ENCODE measurements at regions not wholly inside any gene's neighbourhood (a gene's known extent, or its start where the extent isn't known, plus 50 kb on each side); places are given as distances from the start of the nearest gene placed in this dataset.

DNA sequence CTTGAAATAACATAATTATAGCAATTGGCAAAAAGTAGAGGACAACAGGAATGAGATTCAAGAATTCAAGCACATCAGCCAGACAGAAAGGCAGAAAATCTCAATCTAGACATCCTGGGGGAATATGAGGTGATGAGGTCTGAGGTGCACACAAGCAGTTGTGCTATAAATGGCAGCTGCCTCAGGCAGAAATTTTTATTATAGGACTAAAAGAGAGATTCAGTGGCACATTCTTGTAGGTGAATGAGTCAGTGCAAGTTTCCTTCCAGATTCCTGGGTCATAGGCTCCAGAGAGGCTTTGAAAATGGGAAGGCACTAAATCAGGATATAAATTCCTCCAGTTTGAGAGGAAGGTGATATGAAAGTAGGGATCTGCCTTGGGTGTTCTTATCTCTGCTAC is 127.2 kb upstream of the THSD7B start:
- Mint-ChIP-seq H3K27ac (ENCODE audit: unreplicated experiment) (no peak overlapping the region), H3K9me3 (ENCODE audit: unreplicated experiment) (no peaks in the 10 kb centered on the region), H3K4me3 (ENCODE audit: unreplicated experiment) (no peak overlapping the region), H3K36me3 (ENCODE audit: unreplicated experiment) (no peaks in the 10 kb centered on the region), H3K27me3 (ENCODE audit: unreplicated experiment) (no peaks in the 10 kb centered on the region), H3K4me1 (ENCODE audit: unreplicated experiment) (no peaks in the 10 kb centered on the region)
- TF ChIP-seq, protein P1, sequence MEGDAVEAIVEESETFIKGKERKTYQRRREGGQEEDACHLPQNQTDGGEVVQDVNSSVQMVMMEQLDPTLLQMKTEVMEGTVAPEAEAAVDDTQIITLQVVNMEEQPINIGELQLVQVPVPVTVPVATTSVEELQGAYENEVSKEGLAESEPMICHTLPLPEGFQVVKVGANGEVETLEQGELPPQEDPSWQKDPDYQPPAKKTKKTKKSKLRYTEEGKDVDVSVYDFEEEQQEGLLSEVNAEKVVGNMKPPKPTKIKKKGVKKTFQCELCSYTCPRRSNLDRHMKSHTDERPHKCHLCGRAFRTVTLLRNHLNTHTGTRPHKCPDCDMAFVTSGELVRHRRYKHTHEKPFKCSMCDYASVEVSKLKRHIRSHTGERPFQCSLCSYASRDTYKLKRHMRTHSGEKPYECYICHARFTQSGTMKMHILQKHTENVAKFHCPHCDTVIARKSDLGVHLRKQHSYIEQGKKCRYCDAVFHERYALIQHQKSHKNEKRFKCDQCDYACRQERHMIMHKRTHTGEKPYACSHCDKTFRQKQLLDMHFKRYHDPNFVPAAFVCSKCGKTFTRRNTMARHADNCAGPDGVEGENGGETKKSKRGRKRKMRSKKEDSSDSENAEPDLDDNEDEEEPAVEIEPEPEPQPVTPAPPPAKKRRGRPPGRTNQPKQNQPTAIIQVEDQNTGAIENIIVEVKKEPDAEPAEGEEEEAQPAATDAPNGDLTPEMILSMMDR (IDR thresholded peaks at IDR 0.05), result no peak
- DNase-seq (ENCODE audit: extremely low spot score, unreplicated experiment), result no peak

DNA sequence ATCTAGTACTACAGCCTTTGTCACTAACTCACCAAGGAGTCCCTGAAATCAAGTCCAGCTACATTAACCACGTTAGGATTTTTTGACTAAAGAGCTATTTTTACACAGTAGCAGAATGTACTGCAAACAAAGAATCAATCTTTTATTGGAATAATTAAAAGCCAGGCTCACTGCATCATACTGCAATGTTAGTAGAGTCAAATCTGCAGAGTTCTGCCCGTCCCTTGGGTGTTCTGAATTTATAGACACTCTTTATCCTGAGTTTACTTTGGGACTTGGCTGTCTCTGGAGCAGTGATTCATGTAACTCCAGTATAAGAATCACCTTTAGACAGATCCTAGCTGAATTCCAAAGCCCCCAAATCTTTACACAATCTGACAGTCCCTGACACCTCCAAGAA is 127.9 kb upstream of the THSD7B start:
- H3K4me3 Mint-ChIP-seq (ENCODE audit: unreplicated experiment), result no peak overlapping the region
- no peaks in the 10 kb centered on the region for H3K9me3 Mint-ChIP-seq (ENCODE audit: unreplicated experiment)
- H3K4me1 Mint-ChIP-seq (ENCODE audit: unreplicated experiment), result no peaks in the 10 kb centered on the region
- DNase-seq (ENCODE audit: extremely low spot score, unreplicated experiment), result no peak
- H3K36me3 Mint-ChIP-seq (ENCODE audit: unreplicated experiment), result no peaks in the 10 kb centered on the region
- TF ChIP-seq, protein P1 (IDR thresholded peaks at IDR 0.05), result no peak
- no peaks in the 10 kb centered on the region for H3K27me3 Mint-ChIP-seq (ENCODE audit: unreplicated experiment)
- no peak overlapping the region for H3K27ac Mint-ChIP-seq (ENCODE audit: unreplicated experiment)

DNA sequence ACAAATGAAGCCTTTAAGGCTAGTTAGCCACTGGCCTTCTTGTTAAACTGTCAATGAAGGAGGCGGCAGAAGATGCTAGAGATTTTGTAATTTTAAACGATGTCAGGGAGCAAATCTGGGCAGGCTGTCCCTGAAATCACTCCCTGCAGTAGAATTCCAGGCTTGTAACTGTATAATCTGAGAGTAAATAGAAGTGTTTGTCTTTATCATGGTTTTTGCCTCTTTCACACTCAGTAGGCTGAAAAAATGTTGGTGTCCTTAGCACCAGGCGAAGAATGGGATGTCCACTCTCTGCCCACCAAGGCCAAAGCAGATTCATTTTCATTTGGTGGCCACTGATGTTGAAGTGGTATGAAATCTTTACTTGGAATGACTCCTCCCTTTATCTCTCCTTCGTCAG is 136.9 kb upstream of the THSD7B start:
- Mint-ChIP-seq H3K36me3 (ENCODE audit: unreplicated experiment) (no peaks in the 10 kb centered on the region), H3K9me3 (ENCODE audit: unreplicated experiment) (no peaks in the 10 kb centered on the region), H3K27me3 (ENCODE audit: unreplicated experiment) (no peaks in the 10 kb centered on the region)

DNA sequence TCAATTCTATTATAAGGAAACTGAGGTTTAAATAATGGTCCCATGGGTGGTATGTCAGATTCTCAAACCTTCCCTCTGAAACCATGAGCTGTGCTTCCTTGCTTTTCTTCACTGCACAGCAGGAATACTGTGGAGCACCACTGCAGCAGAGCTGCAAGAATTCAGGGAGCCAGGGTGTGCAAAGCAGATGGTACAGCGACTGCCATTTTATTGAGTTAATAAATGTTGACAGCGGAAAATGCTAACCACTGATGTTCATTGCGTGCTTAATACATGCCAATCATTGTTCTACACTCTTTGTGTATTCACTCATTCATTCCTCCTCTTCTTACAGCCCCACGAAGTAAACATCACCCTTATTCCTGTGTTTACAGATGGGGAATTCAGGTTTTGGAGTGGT is 152.2 kb upstream of the THSD7B start:
- TF ChIP-seq, protein P1 (IDR thresholded peaks at IDR 0.05), result no peak
- H3K9me3 Mint-ChIP-seq (ENCODE audit: unreplicated experiment), result peaks cover 20% of the 10 kb centered on the region
- no peaks in the 10 kb centered on the region for H3K27me3 Mint-ChIP-seq (ENCODE audit: unreplicated experiment)
- H3K27ac Mint-ChIP-seq (ENCODE audit: unreplicated experiment), result no peak overlapping the region
- no peak overlapping the region for H3K4me3 Mint-ChIP-seq (ENCODE audit: unreplicated experiment)
- H3K4me1 Mint-ChIP-seq (ENCODE audit: unreplicated experiment), result no peaks in the 10 kb centered on the region
- no peak for DNase-seq (ENCODE audit: extremely low spot score, unreplicated experiment)
- no peaks in the 10 kb centered on the region for H3K36me3 Mint-ChIP-seq (ENCODE audit: unreplicated experiment)

More for the DNA sequence above, 136.9 kb upstream of the THSD7B start:
- Mint-ChIP-seq H3K4me1 (ENCODE audit: unreplicated experiment) (no peaks in the 10 kb centered on the region), H3K4me3 (ENCODE audit: unreplicated experiment) (no peak overlapping the region), H3K27ac (ENCODE audit: unreplicated experiment) (no peak overlapping the region)
- TF ChIP-seq, protein P1 (IDR thresholded peaks at IDR 0.05), result no peak
- no peak for DNase-seq (ENCODE audit: extremely low spot score, unreplicated experiment)

DNA sequence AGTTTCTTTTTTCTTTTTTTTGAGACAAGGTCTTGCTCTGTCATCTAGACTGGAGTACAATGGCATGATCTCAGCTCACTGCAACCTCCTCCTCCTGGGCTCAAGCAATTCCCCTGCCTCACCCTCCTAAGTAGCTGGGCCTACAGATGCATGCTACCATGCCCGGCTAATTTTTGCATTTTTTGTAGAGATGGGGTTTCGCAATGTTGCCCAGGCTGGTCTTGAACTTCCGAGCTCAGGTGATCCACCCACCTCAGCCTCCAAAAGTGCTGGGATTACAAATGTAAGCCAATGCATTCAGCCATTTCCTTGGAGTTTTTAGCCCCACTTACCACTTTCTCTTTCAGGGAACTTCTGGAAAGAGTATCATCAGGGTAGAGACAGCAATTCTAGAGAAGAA is 153.3 kb upstream of the THSD7B start:
- no peaks in the 10 kb centered on the region for H3K36me3 Mint-ChIP-seq (ENCODE audit: unreplicated experiment)

More for the DNA sequence above, 153.3 kb upstream of the THSD7B start:
- Mint-ChIP-seq H3K9me3 (ENCODE audit: unreplicated experiment) (peaks cover 26% of the 10 kb centered on the region), H3K4me3 (ENCODE audit: unreplicated experiment) (no peak overlapping the region), H3K4me1 (ENCODE audit: unreplicated experiment) (no peaks in the 10 kb centered on the region), H3K27ac (ENCODE audit: unreplicated experiment) (no peak overlapping the region), H3K27me3 (ENCODE audit: unreplicated experiment) (no peaks in the 10 kb centered on the region)
- TF ChIP-seq, protein P1 (IDR thresholded peaks at IDR 0.05), result no peak
- DNase-seq (ENCODE audit: extremely low spot score, unreplicated experiment), result no peak
